Brain microvascular endothelial cell (primary cell): ENCODE measurements at regions not wholly inside any gene's neighbourhood (a gene's known extent, or its start where the extent isn't known, plus 50 kb on each side); places are given as distances from the start of the nearest gene placed in this dataset.

ENCODE experiments used
- DNase-seq: peaks from one replicate; pipeline ENCODE4 v3.0.0-alpha.2; 2020
- H3K27ac ChIP-seq: fragments of 250-450 bp; sonication (Bioruptor Pico); 2 replicates; pipeline ENCODE4 v1.5.1; 2020; ENCODE audit warnings: mild to moderate bottlenecking, moderate library complexity
- H3K27me3 ChIP-seq: fragments of 250-450 bp; sonication (Bioruptor Pico); replicated peaks from 2 replicates; pipeline ENCODE4 v1.5.1; 2020; ENCODE audit warnings: mild to moderate bottlenecking
- H3K36me3 ChIP-seq: fragments of 250-450 bp; sonication (Bioruptor Pico); replicated peaks from 2 replicates; pipeline ENCODE4 v1.5.1; 2020; ENCODE audit warnings: mild to moderate bottlenecking
- H3K4me3 ChIP-seq: 2 replicates; pipeline ENCODE4 v1.5.1; 2011; ENCODE audit warnings: low read depth, mild to moderate bottlenecking, control low read depth, low read length, moderate library complexity
- CTCF ChIP-seq: IDR thresholded peaks from 2 replicates; pipeline ENCODE4 v1.5.1; 2011; ENCODE audit warnings: low read depth, mild to moderate bottlenecking, moderate library complexity, low read length, control low read depth, inconsistent platforms; ENCODE audit errors: missing control alignments
- in situ Hi-C: cut with HindIII; loops from 2 replicates; pipeline ENCODE4 v1.10.0; 2017; ENCODE audit warnings: low sequenced_read_pairs, low pct_ligation_motif_present

DNA sequence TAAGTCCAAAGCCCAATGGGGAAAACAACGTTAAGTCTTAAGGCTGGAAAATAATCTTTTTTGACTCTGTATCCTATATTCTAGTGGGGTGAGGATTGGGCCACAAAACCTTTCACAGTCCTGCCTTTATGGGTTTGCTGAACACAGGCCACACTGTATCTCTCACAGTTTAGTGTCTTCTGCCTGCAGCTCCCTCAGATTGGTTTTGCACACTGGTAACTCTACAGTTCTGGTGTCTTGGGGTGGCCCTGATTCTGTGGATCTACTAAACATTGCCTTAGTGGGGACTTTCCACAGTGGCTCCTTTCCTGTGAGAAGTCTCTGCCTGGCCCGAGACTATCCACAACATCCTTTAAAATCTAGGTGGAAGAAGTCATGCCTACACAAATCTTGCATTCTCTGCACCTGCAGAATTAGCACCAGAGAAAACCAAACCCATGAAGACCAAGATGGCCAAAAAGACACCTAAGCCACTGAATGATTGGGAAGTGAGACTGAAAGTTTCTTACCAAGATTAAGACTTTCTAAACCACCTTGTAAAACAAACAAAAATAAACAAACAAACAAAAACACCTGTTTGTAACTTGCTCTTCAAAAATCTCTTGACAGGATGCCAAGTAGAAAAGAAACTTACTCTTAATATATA lies 150.4 kb upstream of the PCDH10 start:
- DNase-seq: no peak
- Histone ChIP-seq H3K36me3 (no peaks in the 10 kb centered on the region), H3K27me3 (no peaks in the 10 kb centered on the region), H3K4me3 (no peak overlapping the region), H3K27ac (no peak overlapping the region)
- TF ChIP-seq CTCF: no peak
- in situ Hi-C loops: no loop called here

DNA sequence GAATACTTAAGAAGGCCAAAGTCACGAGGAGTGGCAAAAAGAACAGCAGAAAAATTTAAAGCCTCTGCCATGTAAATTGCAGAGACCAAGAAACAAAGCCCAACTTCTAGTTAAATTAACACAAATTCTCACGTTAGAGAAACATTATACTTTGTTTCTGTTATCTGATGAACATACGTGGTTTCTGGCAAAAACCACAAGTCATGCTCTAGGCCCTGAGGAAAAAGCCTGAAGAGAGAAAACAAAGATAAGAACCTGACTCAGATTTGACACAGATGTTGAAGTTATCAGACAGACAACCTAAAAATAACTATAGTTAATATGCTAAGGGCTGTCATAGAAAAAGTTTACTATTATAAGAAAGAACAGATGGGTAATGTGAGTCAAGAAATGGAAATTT lies 149.1 kb upstream of the PCDH10 start:
- H3K36me3 ChIP-seq: no peaks in the 10 kb centered on the region
- H3K4me3 ChIP-seq: no peak overlapping the region
- H3K27ac ChIP-seq: no peak overlapping the region
- no peak for TF ChIP-seq CTCF
- in situ Hi-C loops: no loop called here
- peak; percentile 12 for DNase-seq
- H3K27me3 ChIP-seq: no peaks in the 10 kb centered on the region

DNA sequence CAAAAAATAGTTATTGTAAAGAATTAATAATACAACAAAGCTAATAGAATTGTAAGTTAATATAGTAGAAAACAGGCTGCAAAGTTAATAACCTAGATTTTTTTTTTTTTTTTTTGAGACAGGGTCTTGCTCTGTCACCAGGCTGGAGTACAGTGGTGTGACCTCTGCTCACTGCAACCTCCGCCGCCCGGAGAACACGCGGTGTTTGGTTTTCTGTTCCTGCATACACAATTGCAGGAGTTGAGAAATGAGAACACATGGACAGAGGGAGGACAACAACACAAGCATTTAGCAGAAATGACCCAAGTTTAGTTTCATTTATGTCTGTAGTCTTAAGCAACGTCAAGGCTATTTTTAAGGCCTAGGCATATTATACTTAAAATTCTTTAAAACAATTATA lies 145.9 kb upstream of the PCDH10 start:
- DNase-seq: no peak
- Histone ChIP-seq H3K36me3 (no peaks in the 10 kb centered on the region), H3K27me3 (no peaks in the 10 kb centered on the region), H3K4me3 (no peak overlapping the region), H3K27ac (no peak overlapping the region)
- in situ Hi-C loops: no loop called here
- TF ChIP-seq CTCF: no peak

- TF ChIP-seq CTCF: no peak
- Histone ChIP-seq H3K4me3 (no peak overlapping the region), H3K36me3 (no peaks in the 10 kb centered on the region), H3K27me3 (no peaks in the 10 kb centered on the region), H3K27ac (no peak overlapping the region)
- in situ Hi-C loops: no loop called here
- DNase-seq: no peak
These were observed 134.5 kb upstream of the PCDH10 start for GRCh38 chr4:133014473-133015135.

GRCh38 chr4:133045288-133045687 lies 103.8 kb upstream of the PCDH10 start:
- H3K27ac ChIP-seq: no peak overlapping the region
- TF ChIP-seq CTCF: no peak
- no peak overlapping the region for H3K4me3 ChIP-seq
- in situ Hi-C loops: no loop called here
- DNase-seq: no peak
- no peaks in the 10 kb centered on the region for H3K27me3 ChIP-seq
- no peaks in the 10 kb centered on the region for H3K36me3 ChIP-seq

DNA sequence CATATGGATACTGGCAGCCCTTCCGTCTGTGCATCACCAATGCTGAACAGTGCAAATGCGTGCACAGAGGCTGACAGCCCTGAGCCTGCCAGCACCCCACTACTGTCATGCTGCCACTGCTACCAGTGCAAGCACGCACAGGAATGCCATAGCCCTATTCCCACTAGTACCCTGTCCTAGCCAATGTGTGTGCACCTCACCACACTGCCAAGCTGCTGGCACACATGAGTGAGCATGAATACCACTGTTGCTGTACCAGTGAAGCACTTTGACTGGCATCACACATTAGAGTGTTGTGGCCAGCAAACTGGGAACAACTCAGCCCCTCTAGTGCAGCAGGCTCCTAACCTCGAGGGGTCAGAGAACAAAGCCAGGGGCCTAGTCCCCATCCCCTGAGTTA lies 102.9 kb upstream of the PCDH10 start:
- Histone ChIP-seq H3K27ac (no peak overlapping the region), H3K36me3 (no peaks in the 10 kb centered on the region), H3K4me3 (no peak overlapping the region), H3K27me3 (no peaks in the 10 kb centered on the region)
- no peak for DNase-seq
- TF ChIP-seq CTCF: no peak
- in situ Hi-C loops: no loop called here
